ENCODE measurements at regions not wholly inside any gene's neighbourhood (a gene's known extent, or its start where the extent isn't known, plus 50 kb on each side); places are given as distances from the start of the nearest gene placed in this dataset.

DNA sequence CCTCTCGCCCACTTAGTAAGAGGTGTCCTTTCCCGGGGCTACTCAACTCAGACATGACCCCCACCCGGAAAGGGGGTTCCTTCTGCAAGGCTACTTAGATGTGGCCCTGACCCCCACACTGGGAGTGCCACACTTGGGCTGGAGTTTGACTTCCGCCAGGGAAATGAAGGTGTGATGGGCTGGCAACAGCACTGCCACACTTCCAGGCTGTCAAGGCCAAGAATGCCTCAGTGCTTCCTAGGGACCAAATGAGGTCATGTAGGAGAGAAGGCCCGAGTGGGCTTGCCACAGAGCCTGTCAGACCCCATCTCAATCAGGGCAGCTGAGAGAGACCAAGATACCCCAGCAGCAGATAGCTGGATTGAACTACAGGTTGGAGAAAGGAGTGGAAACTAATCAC lies 55.5 kb downstream of the DRD1 start:
- H3K27me3 ChIP-seq (ENCODE audit: low read length): no peaks in the 10 kb centered on the region
- ChIA-PET CTCF (no interaction called here), POLR2A (ENCODE audit: unreplicated experiment) (no interaction called here)
- H3K4me2 ChIP-seq (ENCODE audit: low read length): no peak overlapping the region
- intact Hi-C loops (cut with micrococcal nuclease): no loop called here
- H3K4me1 ChIP-seq (ENCODE audit: insufficient read depth, low read length): peaks cover 36% of the 10 kb centered on the region
- H3K79me2 ChIP-seq (ENCODE audit: low read length): no peaks in the 10 kb centered on the region
- H3K9me2 ChIP-seq (replicated peaks; ENCODE audit: low read length): no peaks in the 10 kb centered on the region
- no peak overlapping the region for H2AFZ ChIP-seq (ENCODE audit: low read length)
- H3K4me3 ChIP-seq (ENCODE audit: low read length): no peak overlapping the region
- ATAC-seq: no peak
- H3K9me3 ChIP-seq (ENCODE audit: low read length): no peaks in the 10 kb centered on the region
- BruUV-seq (replicated peaks): no TSS peak
- H4K20me1 ChIP-seq (ENCODE audit: low read length): no peaks in the 10 kb centered on the region
- DNase-seq: no peak
- TF ChIP-seq, protein P1, sequence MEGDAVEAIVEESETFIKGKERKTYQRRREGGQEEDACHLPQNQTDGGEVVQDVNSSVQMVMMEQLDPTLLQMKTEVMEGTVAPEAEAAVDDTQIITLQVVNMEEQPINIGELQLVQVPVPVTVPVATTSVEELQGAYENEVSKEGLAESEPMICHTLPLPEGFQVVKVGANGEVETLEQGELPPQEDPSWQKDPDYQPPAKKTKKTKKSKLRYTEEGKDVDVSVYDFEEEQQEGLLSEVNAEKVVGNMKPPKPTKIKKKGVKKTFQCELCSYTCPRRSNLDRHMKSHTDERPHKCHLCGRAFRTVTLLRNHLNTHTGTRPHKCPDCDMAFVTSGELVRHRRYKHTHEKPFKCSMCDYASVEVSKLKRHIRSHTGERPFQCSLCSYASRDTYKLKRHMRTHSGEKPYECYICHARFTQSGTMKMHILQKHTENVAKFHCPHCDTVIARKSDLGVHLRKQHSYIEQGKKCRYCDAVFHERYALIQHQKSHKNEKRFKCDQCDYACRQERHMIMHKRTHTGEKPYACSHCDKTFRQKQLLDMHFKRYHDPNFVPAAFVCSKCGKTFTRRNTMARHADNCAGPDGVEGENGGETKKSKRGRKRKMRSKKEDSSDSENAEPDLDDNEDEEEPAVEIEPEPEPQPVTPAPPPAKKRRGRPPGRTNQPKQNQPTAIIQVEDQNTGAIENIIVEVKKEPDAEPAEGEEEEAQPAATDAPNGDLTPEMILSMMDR (conservative IDR thresholded peaks at IDR 0.05; ENCODE audit: low read depth, low read length): no peak
- TF ChIP-seq EZH2 (IDR thresholded peaks at IDR 0.05; ENCODE audit: low read length, unreplicated experiment) (no peak), EZH2phosphoT487 (IDR thresholded peaks at IDR 0.05; ENCODE audit: borderline replicate concordance, low read length) (no peak)
- H3K36me3 ChIP-seq (ENCODE audit: low read depth, low read length): no peaks in the 10 kb centered on the region
- H3K27ac ChIP-seq (ENCODE audit: low read length): no peak overlapping the region
- H3K9ac ChIP-seq (ENCODE audit: low read length): no peak overlapping the region
- no peaks in the 10 kb centered on the region for H3F3A ChIP-seq (ENCODE audit: low read length, unreplicated experiment)

DNA sequence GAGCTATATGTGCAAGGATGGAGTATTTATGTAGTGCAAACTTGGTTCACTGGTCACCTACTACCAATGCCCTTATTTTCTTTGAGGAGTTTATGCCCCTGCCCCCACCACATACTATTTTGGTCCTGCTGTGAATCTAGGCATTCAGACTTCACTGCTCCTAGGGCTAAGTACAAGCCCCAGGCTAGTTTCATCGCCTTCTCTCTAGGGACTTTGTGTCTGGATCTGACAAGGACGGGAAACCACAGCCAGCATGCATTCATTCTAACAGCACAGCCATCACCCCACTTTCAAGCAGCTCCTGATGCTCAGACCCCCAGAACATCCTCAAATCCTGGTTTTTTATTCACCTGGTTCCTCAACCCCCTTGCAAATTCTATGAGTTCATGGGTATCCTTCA lies 56.8 kb downstream of the DRD1 start:
- H3K27ac ChIP-seq (ENCODE audit: low read length): no peak overlapping the region
- H3F3A ChIP-seq (ENCODE audit: low read length, unreplicated experiment): no peaks in the 10 kb centered on the region
- no peaks in the 10 kb centered on the region for H3K27me3 ChIP-seq (ENCODE audit: low read length)
- ChIA-PET POLR2A (ENCODE audit: unreplicated experiment) (no interaction called here), CTCF (no interaction called here)
- TF ChIP-seq, protein P1 (conservative IDR thresholded peaks at IDR 0.05; ENCODE audit: low read depth, low read length): no peak
- no peak for TF ChIP-seq EZH2 (IDR thresholded peaks at IDR 0.05; ENCODE audit: low read length, unreplicated experiment)
- no peak for TF ChIP-seq EZH2phosphoT487 (IDR thresholded peaks at IDR 0.05; ENCODE audit: borderline replicate concordance, low read length)
- no peak overlapping the region for H3K4me3 ChIP-seq (ENCODE audit: low read length)
- H3K9me3 ChIP-seq (ENCODE audit: low read length): no peaks in the 10 kb centered on the region
- H3K36me3 ChIP-seq (ENCODE audit: low read depth, low read length): no peaks in the 10 kb centered on the region
- H4K20me1 ChIP-seq (ENCODE audit: low read length): no peaks in the 10 kb centered on the region
- intact Hi-C loops (cut with micrococcal nuclease): no loop called here
- H2AFZ ChIP-seq (ENCODE audit: low read length): no peak overlapping the region
- ATAC-seq (no peak), DNase-seq (no peak)
- H3K9me2 ChIP-seq (replicated peaks; ENCODE audit: low read length): no peaks in the 10 kb centered on the region
- peaks cover 47% of the 10 kb centered on the region for H3K4me1 ChIP-seq (ENCODE audit: insufficient read depth, low read length)
- no peaks in the 10 kb centered on the region for H3K79me2 ChIP-seq (ENCODE audit: low read length)
- no peak overlapping the region for H3K4me2 ChIP-seq (ENCODE audit: low read length)
- no peak overlapping the region for H3K9ac ChIP-seq (ENCODE audit: low read length)
- BruUV-seq (replicated peaks): no TSS peak

DNA sequence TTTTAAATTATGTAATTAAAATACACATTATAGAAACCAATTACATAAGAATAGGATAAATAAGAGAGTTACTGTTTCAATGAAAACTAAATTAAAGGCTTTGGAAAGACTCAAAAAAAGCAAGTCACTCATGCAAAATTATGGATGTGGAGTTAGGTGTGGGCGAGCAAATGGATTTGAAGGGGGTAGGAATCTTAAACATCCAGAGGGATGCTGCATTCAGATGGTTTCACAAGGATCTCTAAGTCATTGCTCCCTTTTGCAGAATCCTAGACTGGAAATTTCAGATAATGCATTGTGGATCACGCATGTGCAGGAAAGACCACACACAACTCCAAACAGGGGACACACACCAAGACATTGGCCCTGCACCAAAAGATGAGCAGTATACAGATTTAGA lies 57.5 kb downstream of the DRD1 start:
- Histone ChIP-seq H3K4me2 (ENCODE audit: low read length) (peak overlapping the region; percentile 59), H3K36me3 (ENCODE audit: low read depth, low read length) (no peaks in the 10 kb centered on the region), H3K4me1 (ENCODE audit: insufficient read depth, low read length) (peaks cover 47% of the 10 kb centered on the region), H3K27ac (ENCODE audit: low read length) (peak overlapping the region; percentile 94), H3K4me3 (ENCODE audit: low read length) (no peak overlapping the region), H4K20me1 (ENCODE audit: low read length) (no peaks in the 10 kb centered on the region), H3K9ac (ENCODE audit: low read length) (peak overlapping the region; percentile 10; the same call in 1 of the 2 replicates), H3K27me3 (ENCODE audit: low read length) (no peaks in the 10 kb centered on the region), H3K9me3 (ENCODE audit: low read length) (no peaks in the 10 kb centered on the region), H3K9me2 (replicated peaks; ENCODE audit: low read length) (no peaks in the 10 kb centered on the region), H3K79me2 (ENCODE audit: low read length) (no peaks in the 10 kb centered on the region), H2AFZ (ENCODE audit: low read length) (no peak overlapping the region), H3F3A (ENCODE audit: low read length, unreplicated experiment) (no peaks in the 10 kb centered on the region)
- BruUV-seq (replicated peaks): no TSS peak
- CTCF ChIA-PET: no interaction called here
- DNase-seq: no peak
- TF ChIP-seq EZH2phosphoT487 (IDR thresholded peaks at IDR 0.05; ENCODE audit: borderline replicate concordance, low read length) (no peak), EZH2 (IDR thresholded peaks at IDR 0.05; ENCODE audit: low read length, unreplicated experiment) (no peak)
- TF ChIP-seq, protein P1 (conservative IDR thresholded peaks at IDR 0.05; ENCODE audit: low read depth, low read length): no peak
- no peak for ATAC-seq
- intact Hi-C loops (cut with micrococcal nuclease): no loop called here
- POLR2A ChIA-PET (ENCODE audit: unreplicated experiment): no interaction called here
